ENCODE measurements at regions not wholly inside any gene's neighbourhood (a gene's known extent, or its start where the extent isn't known, plus 50 kb on each side); places are given as distances from the start of the nearest gene placed in this dataset.

- TF ChIP-seq CTCF (IDR thresholded peaks at IDR 0.05) (peak in 3 of 6 experiments; percentile 16 to 31 (median 20)), POLR2A (IDR thresholded peaks at IDR 0.05) (no peak)
These were observed 143.0 kb upstream of the ADRA1B start for GRCh38 chr5:159773062-159773924.
